Fibroblast of the aortic adventitia (primary cell): ENCODE measurements at regions not wholly inside any gene's neighbourhood (a gene's known extent, or its start where the extent isn't known, plus 50 kb on each side); places are given as distances from the start of the nearest gene placed in this dataset.

ENCODE experiments used
- DNase-seq: peaks from one replicate; pipeline ENCODE4 v3.0.0-alpha.2; 2010; ENCODE audit warnings: low read depth
- H3K4me3 ChIP-seq: 2 replicates; pipeline ENCODE4 v1.5.1; 2011; ENCODE audit warnings: low read depth, mild to moderate bottlenecking, control low read depth, low read length, moderate library complexity
- CTCF ChIP-seq: IDR thresholded peaks from 2 replicates; pipeline ENCODE4 v1.5.1; 2011; ENCODE audit warnings: mild to moderate bottlenecking, low read length, control low read depth, inconsistent platforms; ENCODE audit not compliant: insufficient read depth

- H3K4me3 ChIP-seq: no peak overlapping the region
- TF ChIP-seq CTCF: no peak
- DNase-seq: no peak
Measured at GRCh38 chr13:73177017-73177416, 118.2 kb downstream of the KLF5 start.

- no peak for DNase-seq
- H3K4me3 ChIP-seq: no peak overlapping the region
- TF ChIP-seq CTCF: no peak
Measured at GRCh38 chr13:73174521-73175010, 115.8 kb downstream of the KLF5 start.

GRCh38 chr13:73173279-73173811 lies 114.5 kb downstream of the KLF5 start:
- TF ChIP-seq CTCF: no peak
- DNase-seq: no peak
- H3K4me3 ChIP-seq: no peak overlapping the region

- peak; percentile 42 for DNase-seq
Measured at GRCh38 chr13:73171926-73172325, 113.1 kb downstream of the KLF5 start.

GRCh38 chr13:73171271-73171682 lies 112.5 kb downstream of the KLF5 start:
- H3K4me3 ChIP-seq: no peak overlapping the region
- no peak for TF ChIP-seq CTCF
- DNase-seq: no peak

More at GRCh38 chr13:73171926-73172325, 113.1 kb downstream of the KLF5 start:
- no peak for TF ChIP-seq CTCF
- no peak overlapping the region for H3K4me3 ChIP-seq

GRCh38 chr13:73169971-73170370 lies 111.2 kb downstream of the KLF5 start:
- DNase-seq: no peak
- TF ChIP-seq CTCF: no peak

GRCh38 chr13:73168953-73169401 lies 110.2 kb downstream of the KLF5 start:
- peak; percentile 22 for DNase-seq
- H3K4me3 ChIP-seq: no peak overlapping the region
- TF ChIP-seq CTCF: no peak

More at GRCh38 chr13:73169971-73170370, 111.2 kb downstream of the KLF5 start:
- no peak overlapping the region for H3K4me3 ChIP-seq
